ENCODE measurements at regions not wholly inside any gene's neighbourhood (a gene's known extent, or its start where the extent isn't known, plus 50 kb on each side); places are given as distances from the start of the nearest gene placed in this dataset.

DNA sequence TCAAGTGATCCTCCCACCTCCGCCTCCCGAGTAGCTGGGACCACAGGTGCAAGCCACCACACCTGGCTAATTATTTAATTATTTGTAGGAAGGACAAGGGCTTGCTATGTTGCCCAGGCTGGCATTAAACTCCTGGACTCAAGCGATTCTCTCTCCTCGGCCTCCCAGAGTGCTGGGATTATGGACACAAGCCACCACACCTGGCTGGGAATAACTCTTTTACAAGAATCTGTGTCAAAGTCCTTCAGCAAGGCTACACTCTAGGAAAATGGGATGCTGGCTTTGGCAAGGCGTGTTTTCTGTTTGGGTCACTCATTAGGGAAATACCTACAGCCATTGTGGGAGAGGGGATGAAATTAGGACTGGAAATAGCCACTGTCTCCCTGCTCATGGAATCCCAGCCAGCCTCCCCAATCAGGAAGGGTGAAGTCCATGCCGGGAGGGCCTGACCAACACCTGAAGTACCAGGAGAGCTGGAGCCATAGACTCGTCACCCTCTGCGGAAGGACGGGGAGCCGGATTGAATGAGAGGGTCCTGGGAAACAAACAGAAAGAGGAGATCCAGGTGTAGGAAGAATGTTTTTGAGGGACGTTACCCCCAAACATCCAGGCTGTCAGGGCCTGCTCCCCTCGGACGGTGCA is 72.2 kb upstream of the MYL10 start:
- Histone ChIP-seq H3K4me3 (no peak overlapping the region), H3K9ac (ENCODE audit: low read depth in 2 of 2, low read length in 2 of 2) (peak overlapping the region; percentile 1 to 22), H3K36me3 (no peaks in the 10 kb centered on the region), H3K27me3 (no peaks in the 10 kb centered on the region), H3K27ac (peak overlapping the region; percentile 80), H3K9me3 (no peaks in the 10 kb centered on the region), H3K4me1 (no peaks in the 10 kb centered on the region)
- TF ChIP-seq, protein P1, sequence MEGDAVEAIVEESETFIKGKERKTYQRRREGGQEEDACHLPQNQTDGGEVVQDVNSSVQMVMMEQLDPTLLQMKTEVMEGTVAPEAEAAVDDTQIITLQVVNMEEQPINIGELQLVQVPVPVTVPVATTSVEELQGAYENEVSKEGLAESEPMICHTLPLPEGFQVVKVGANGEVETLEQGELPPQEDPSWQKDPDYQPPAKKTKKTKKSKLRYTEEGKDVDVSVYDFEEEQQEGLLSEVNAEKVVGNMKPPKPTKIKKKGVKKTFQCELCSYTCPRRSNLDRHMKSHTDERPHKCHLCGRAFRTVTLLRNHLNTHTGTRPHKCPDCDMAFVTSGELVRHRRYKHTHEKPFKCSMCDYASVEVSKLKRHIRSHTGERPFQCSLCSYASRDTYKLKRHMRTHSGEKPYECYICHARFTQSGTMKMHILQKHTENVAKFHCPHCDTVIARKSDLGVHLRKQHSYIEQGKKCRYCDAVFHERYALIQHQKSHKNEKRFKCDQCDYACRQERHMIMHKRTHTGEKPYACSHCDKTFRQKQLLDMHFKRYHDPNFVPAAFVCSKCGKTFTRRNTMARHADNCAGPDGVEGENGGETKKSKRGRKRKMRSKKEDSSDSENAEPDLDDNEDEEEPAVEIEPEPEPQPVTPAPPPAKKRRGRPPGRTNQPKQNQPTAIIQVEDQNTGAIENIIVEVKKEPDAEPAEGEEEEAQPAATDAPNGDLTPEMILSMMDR (IDR thresholded peaks at IDR 0.05): no peak
- DNase-seq: peak; percentile 66
- intact Hi-C loops (cut with DNase I): no loop called here

DNA sequence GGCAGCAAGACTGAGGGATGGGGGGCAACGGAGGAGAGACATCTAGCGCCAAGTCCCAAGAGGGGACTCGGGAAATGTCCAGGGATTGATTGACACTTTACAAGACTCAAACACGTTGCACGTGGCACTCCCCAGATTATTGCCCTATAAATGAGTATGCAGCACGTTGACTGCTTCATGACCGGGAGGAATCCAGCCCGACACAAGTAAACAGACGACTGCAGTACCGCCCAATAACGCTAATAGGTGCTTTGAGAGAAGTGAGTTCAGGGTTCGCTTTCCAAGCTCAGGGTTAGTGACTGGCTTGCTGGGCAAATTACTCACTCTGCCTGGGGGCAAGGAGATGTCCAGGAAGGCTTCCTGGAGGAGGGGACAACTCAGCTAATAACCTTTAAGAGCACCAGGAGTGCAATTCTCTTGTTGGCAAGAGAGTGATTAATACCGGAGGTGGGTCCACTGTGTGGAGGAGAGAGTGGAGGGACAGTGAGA is 73.3 kb upstream of the MYL10 start:
- intact Hi-C loops (cut with DNase I): no loop called here
- DNase-seq: peak; percentile 92

DNA sequence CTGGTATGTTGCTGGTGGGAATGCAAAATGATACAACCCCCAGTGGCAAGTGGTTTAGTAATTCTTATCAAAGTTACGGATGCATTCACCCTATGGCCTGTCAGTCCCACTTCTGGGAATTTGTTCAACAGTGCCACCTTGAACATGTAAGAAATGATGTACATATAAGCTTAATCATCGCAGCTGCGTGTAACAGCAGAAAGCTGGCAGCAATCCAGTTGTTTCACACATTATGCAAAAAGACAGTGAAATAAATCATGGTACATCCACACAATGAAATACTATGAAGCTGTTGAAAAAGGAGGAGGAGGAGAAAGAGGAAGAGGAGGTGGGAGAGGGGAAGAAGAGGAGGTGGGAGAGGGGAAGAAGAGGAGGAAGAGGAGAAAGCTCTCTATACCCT is 76.2 kb upstream of the MYL10 start:
- Histone ChIP-seq H3K27me3 (no peaks in the 10 kb centered on the region), H3K9me3 (no peaks in the 10 kb centered on the region), H3K4me1 (no peaks in the 10 kb centered on the region), H3K9ac (ENCODE audit: low read depth in 2 of 2, low read length in 2 of 2) (no peak overlapping the region), H3K36me3 (no peaks in the 10 kb centered on the region), H3K27ac (no peak overlapping the region), H3K4me3 (no peak overlapping the region)
- no peak for DNase-seq
- TF ChIP-seq, protein P1 (IDR thresholded peaks at IDR 0.05): no peak
- intact Hi-C loops (cut with DNase I): no loop called here

More for the DNA sequence above, 73.3 kb upstream of the MYL10 start:
- Histone ChIP-seq H3K27ac (peak overlapping the region; percentile 80), H3K4me3 (no peak overlapping the region), H3K9ac (ENCODE audit: low read depth in 2 of 2, low read length in 2 of 2) (peak overlapping the region in 1 of 2 donors; percentile 55), H3K4me1 (no peaks in the 10 kb centered on the region), H3K9me3 (no peaks in the 10 kb centered on the region), H3K36me3 (no peaks in the 10 kb centered on the region), H3K27me3 (no peaks in the 10 kb centered on the region)
- TF ChIP-seq, protein P1 (IDR thresholded peaks at IDR 0.05): peak; percentile 22

DNA sequence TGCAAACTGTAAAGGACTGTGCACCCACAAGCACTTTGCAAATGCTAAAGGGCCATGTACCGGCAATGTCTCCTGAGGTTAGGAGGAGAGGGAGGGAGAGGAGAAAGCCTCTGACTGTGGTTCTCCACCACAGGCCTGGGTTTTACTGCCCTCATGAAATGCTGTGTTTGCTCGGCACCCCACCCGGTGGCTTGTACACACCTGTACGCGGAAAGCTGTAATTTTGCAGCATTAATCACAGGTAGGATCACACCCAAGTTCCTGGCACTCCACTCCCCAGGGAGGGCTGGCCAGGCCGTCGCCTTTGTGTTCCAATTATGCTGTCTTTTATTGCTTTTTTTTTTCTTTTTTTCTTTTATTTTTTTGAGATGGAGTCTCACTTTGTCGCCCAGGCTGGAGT is 78.5 kb upstream of the MYL10 start:
- peak; percentile 91 for DNase-seq

DNA sequence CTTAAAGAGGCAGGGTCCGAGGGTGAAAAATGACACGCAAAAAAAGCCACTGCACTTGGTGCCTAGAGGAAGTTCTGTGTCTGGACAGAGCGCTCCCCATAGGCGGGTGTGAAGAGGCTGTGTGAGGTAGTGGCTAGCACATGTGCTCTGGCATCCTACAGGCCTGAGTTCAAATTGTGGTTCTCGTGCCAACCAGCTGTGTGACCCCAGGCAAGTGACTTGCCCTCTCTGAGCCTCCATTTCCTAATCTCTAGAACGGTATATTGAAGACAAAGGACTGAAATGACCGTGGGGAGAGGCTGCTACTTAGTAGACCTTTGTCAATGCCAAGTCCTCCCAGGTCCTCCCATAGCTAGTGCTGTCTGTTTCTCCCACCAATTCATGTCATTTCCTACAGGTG is 79.1 kb upstream of the MYL10 start:
- Histone ChIP-seq H3K27ac (peak overlapping the region; percentile 69), H3K9ac (ENCODE audit: low read depth in 2 of 2, low read length in 2 of 2) (peak overlapping the region in 1 of 2 donors; percentile 63), H3K4me3 (no peak overlapping the region), H3K9me3 (no peaks in the 10 kb centered on the region), H3K4me1 (no peaks in the 10 kb centered on the region), H3K36me3 (no peaks in the 10 kb centered on the region), H3K27me3 (no peaks in the 10 kb centered on the region)
- TF ChIP-seq, protein P1 (IDR thresholded peaks at IDR 0.05): no peak
- intact Hi-C loops (cut with DNase I): no loop called here
- no peak for DNase-seq

More for the DNA sequence above, 78.5 kb upstream of the MYL10 start:
- H3K36me3 ChIP-seq: no peaks in the 10 kb centered on the region
- no peaks in the 10 kb centered on the region for H3K4me1 ChIP-seq
- intact Hi-C loops (cut with DNase I): no loop called here
- H3K27me3 ChIP-seq: no peaks in the 10 kb centered on the region
- peak overlapping the region; percentile 69 for H3K27ac ChIP-seq
- TF ChIP-seq, protein P1 (IDR thresholded peaks at IDR 0.05): no peak
- no peak overlapping the region for H3K4me3 ChIP-seq
- H3K9me3 ChIP-seq: no peaks in the 10 kb centered on the region
- peak overlapping the region in 1 of 2 donors; percentile 52 for H3K9ac ChIP-seq (ENCODE audit: low read depth in 2 of 2, low read length in 2 of 2)
